H1 (cell line): ENCODE measurements at regions not wholly inside any gene's neighbourhood (a gene's known extent, or its start where the extent isn't known, plus 50 kb on each side); places are given as distances from the start of the nearest gene placed in this dataset.
A peak's percentile ranks its signal among the peaks of the same experiment; 100 is the strongest.

Experiments used
- CTCF ChIA-PET: fragments of 300-600 bp; sonication (Branson Sonifier 250); formaldehyde crosslinking; loops from one replicate; lab custom pipeline; 2021; ENCODE audit not compliant: partially characterized antibody; lab: Charles Lee
- POLR2A ChIA-PET: fragments of 300-600 bp; sonication (Branson Sonifier 250); formaldehyde crosslinking; loops from one replicate; lab custom pipeline; 2021; ENCODE audit warnings: inconsistent platforms; ENCODE audit not compliant: partially characterized antibody; lab: Charles Lee
- DNase-seq, 2 experiments: peaks; one replicate each; pipeline versions ENCODE4 v3.0.0 to v3.0.0-alpha.2; 2010 to 2022; ENCODE audit warnings: low spot score in 2 of 2, low read depth in 1 of 2, mixed read lengths in 1 of 2
- FAIRE-seq: peaks from 2 replicates; lab custom pipeline; 2011; peaks lifted over from hg19 to GRCh38; lab: Jason Lieb, UNC
- H2AFZ ChIP-seq: 2 replicates; pipeline ENCODE4 v1.8.1; 2012; ENCODE audit warnings: low read length, inconsistent platforms
- H2AK5ac ChIP-seq: 2 replicates; pipeline ENCODE4 v1.6.1; 2013; ENCODE audit warnings: low read depth, low read length
- H2BK120ac ChIP-seq: replicated peaks from 2 replicates; pipeline ENCODE3; 2013; ENCODE audit warnings: low read depth, low read length, inconsistent platforms
- H2BK12ac ChIP-seq: 2 replicates; pipeline ENCODE4 v1.6.1; 2013; ENCODE audit warnings: low read depth, low read length
- H2BK15ac ChIP-seq: 2 replicates; pipeline ENCODE4 v1.6.1; 2013; ENCODE audit warnings: low read length
- H2BK20ac ChIP-seq: 2 replicates; pipeline ENCODE4 v1.6.1; 2013; ENCODE audit warnings: low read length
- H2BK5ac ChIP-seq: 2 replicates; pipeline ENCODE4 v1.6.1; 2013; ENCODE audit warnings: low read depth, low read length
- H3K14ac ChIP-seq: 2 replicates; pipeline ENCODE4 v1.6.1; 2013; ENCODE audit warnings: inconsistent platforms; ENCODE audit not compliant: insufficient read length
- H3K18ac ChIP-seq: 2 replicates; pipeline ENCODE4 v1.6.1; 2013; ENCODE audit warnings: low read length; ENCODE audit errors: extremely low read depth
- H3K23ac ChIP-seq: 2 replicates; pipeline ENCODE4 v1.6.1; 2013; ENCODE audit warnings: inconsistent platforms; ENCODE audit not compliant: insufficient read length
- H3K23me2 ChIP-seq: 2 replicates; pipeline ENCODE4 v1.6.1; 2013; ENCODE audit warnings: low read depth, low read length
- H3K27ac ChIP-seq: 2 replicates; pipeline ENCODE4 v1.6.1; 2011; ENCODE audit warnings: low read depth, low read length, inconsistent platforms
- H3K27me3 ChIP-seq, 4 experiments: replicated peaks in 1 of 4; 1 replicate in 1 of 4; 2 replicates in 3 of 4; pipeline versions ENCODE4 v1.6.1 to v1.8.1; 2011 to 2013; ENCODE audit warnings: low read length in 3 of 4, mild to moderate bottlenecking in 3 of 4, inconsistent platforms in 2 of 4, mixed read lengths in 2 of 4, moderate library complexity in 1 of 4; ENCODE audit not compliant: control insufficient read depth in 3 of 4, insufficient read depth in 3 of 4; ENCODE audit errors: extremely low read depth in 1 of 4
- H3K36me3 ChIP-seq, 4 experiments: 2 replicates each; pipeline versions ENCODE4 v1.6.1 to v1.8.1; 2011 to 2013; ENCODE audit warnings: mild to moderate bottlenecking in 4 of 4, low read length in 3 of 4, moderate library complexity in 2 of 4, control low read depth in 1 of 4, inconsistent platforms in 1 of 4; ENCODE audit not compliant: insufficient read depth in 4 of 4, control insufficient read depth in 2 of 4
- H3K4ac ChIP-seq: replicated peaks from 2 replicates; pipeline ENCODE3; 2013; ENCODE audit warnings: low read length, low read depth, mixed read lengths, inconsistent platforms; ENCODE audit not compliant: insufficient read length
- H3K4me1 ChIP-seq, 4 experiments: replicated peaks in 1 of 4; 1 replicate in 1 of 4; 2 replicates in 3 of 4; pipeline versions ENCODE4 v1.6.1 to v1.8.1; 2011 to 2013; ENCODE audit warnings: low read length in 3 of 4, inconsistent platforms in 2 of 4, mixed read lengths in 1 of 4; ENCODE audit not compliant: insufficient read depth in 4 of 4, control insufficient read depth in 3 of 4
- H3K4me2 ChIP-seq, 2 experiments: 2 replicates each; pipeline versions ENCODE4 v1.6.1 to v1.8.1; 2011 to 2013; ENCODE audit warnings: low read depth in 2 of 2, low read length in 2 of 2, control low read depth in 1 of 2, inconsistent platforms in 1 of 2, mild to moderate bottlenecking in 1 of 2; ENCODE audit not compliant: insufficient read depth in 1 of 2
- H3K4me3 ChIP-seq, 4 experiments: fragments of 200-600, 300-600 bp in 1 of 4; sonication (generic), shearing (Covaris generic), sonication (Bioruptor Twin) in 1 of 4; 2 replicates each; pipeline versions ENCODE4 v1.5.1 to v1.8.1; 2011 to 2016; ENCODE audit warnings: low read length in 4 of 4, low read depth in 3 of 4, control low read depth in 2 of 4, inconsistent platforms in 2 of 4, mild to moderate bottlenecking in 2 of 4, mixed read lengths in 1 of 4, moderate library complexity in 1 of 4; ENCODE audit not compliant: insufficient read depth in 2 of 4; ENCODE audit errors: extremely low read depth in 1 of 4
- H3K56ac ChIP-seq: replicated peaks from 2 replicates; pipeline ENCODE3; 2013; ENCODE audit warnings: low read depth, mild to moderate bottlenecking, mixed read lengths, low read length, inconsistent platforms; ENCODE audit not compliant: insufficient read length
- H3K79me1 ChIP-seq: 2 replicates; pipeline ENCODE4 v1.6.1; 2013; ENCODE audit warnings: low read depth, low read length, control low read depth
- H3K79me2 ChIP-seq, 2 experiments: 2 replicates each; pipeline versions ENCODE4 v1.6.1 to v1.8.1; 2012 to 2013; ENCODE audit warnings: low read length in 2 of 2, mild to moderate bottlenecking in 2 of 2, inconsistent platforms in 1 of 2; ENCODE audit not compliant: insufficient read depth in 2 of 2, control insufficient read depth in 1 of 2
- H3K9ac ChIP-seq, 4 experiments: replicated peaks in 1 of 4; 1 replicate in 1 of 4; 2 replicates in 3 of 4; pipeline versions ENCODE4 v1.6.1 to v1.8.1; 2011 to 2013; ENCODE audit warnings: low read depth in 3 of 4, low read length in 3 of 4, control low read depth in 2 of 4, mild to moderate bottlenecking in 2 of 4, moderate library complexity in 2 of 4, inconsistent platforms in 1 of 4; ENCODE audit errors: extremely low read depth in 1 of 4
- H3K9me3 ChIP-seq, 2 experiments: 2 replicates each; pipeline versions ENCODE4 v1.6.1 to v1.8.1; 2012 to 2013; ENCODE audit warnings: mild to moderate bottlenecking in 2 of 2, moderate library complexity in 2 of 2, control low read depth in 1 of 2, inconsistent platforms in 1 of 2, low read depth in 1 of 2, low read length in 1 of 2, mixed read lengths in 1 of 2; ENCODE audit not compliant: insufficient read depth in 2 of 2
- H4K20me1 ChIP-seq, 2 experiments: replicated peaks in 1 of 2; 2 replicates each; pipeline versions ENCODE3 to v1.8.1; 2011 to 2013; ENCODE audit warnings: inconsistent platforms in 2 of 2, low read length in 2 of 2, mild to moderate bottlenecking in 1 of 2; ENCODE audit not compliant: insufficient read depth in 2 of 2, control insufficient read depth in 1 of 2
- H4K5ac ChIP-seq: 2 replicates; pipeline ENCODE4 v1.6.1; 2013; ENCODE audit warnings: low read length, low read depth, mixed read lengths, inconsistent platforms; ENCODE audit not compliant: insufficient read length
- H4K8ac ChIP-seq: 2 replicates; pipeline ENCODE4 v1.8.0; 2013; ENCODE audit warnings: mild to moderate bottlenecking, moderate library complexity, low read length, inconsistent platforms; ENCODE audit not compliant: insufficient read depth; ENCODE audit errors: extremely low read depth
- H4K91ac ChIP-seq: replicated peaks from 2 replicates; pipeline ENCODE3; 2013; ENCODE audit warnings: low read length, mixed read lengths, inconsistent platforms; ENCODE audit not compliant: insufficient read length
- ATF2 ChIP-seq: IDR thresholded peaks from 2 replicates; pipeline ENCODE4 v1.6.1; 2012; ENCODE audit warnings: low read length, inconsistent platforms
- CHD2 ChIP-seq: IDR thresholded peaks from 2 replicates; pipeline ENCODE4 v1.6.1; 2012; ENCODE audit warnings: low read length, improper control_type of control experiment
- CTBP2 ChIP-seq: IDR thresholded peaks from 2 replicates; pipeline ENCODE4 v1.7.0; 2011; ENCODE audit warnings: borderline replicate concordance, mild to moderate bottlenecking, moderate library complexity, mixed read lengths, low read length; ENCODE audit not compliant: insufficient read depth, insufficient read length
- CTCF ChIP-seq, 3 experiments: IDR thresholded peaks; 1 replicate in 2 of 3; 2 replicates in 1 of 3; pipeline versions ENCODE4 v1.5.1 to v1.6.1; 2011; ENCODE audit warnings: low read length in 3 of 3, mild to moderate bottlenecking in 3 of 3, inconsistent platforms in 2 of 3, low read depth in 1 of 3, moderate library complexity in 1 of 3; ENCODE audit not compliant: insufficient read depth in 1 of 3; ENCODE audit errors: control extremely low read depth in 1 of 3
- EGR1 ChIP-seq: IDR thresholded peaks from 2 replicates; pipeline ENCODE4 v1.6.1; 2011; ENCODE audit warnings: low read depth, low read length, borderline replicate concordance
- FOSL1 ChIP-seq: IDR thresholded peaks from 2 replicates; pipeline ENCODE4 v1.6.1; 2011; ENCODE audit warnings: mild to moderate bottlenecking, low read depth, low read length, moderate library complexity; ENCODE audit not compliant: insufficient read depth
- HDAC2 ChIP-seq, 2 experiments: fragments of 300-600 bp in 1 of 2; sonication (generic) in 1 of 2; IDR thresholded peaks; 2 replicates each; pipeline ENCODE4 v1.6.1; 2011 to 2012; ENCODE audit warnings: low read depth in 2 of 2, low read length in 2 of 2, mild to moderate bottlenecking in 2 of 2, moderate library complexity in 2 of 2, borderline replicate concordance in 1 of 2, inconsistent platforms in 1 of 2
- MAFK ChIP-seq: IDR thresholded peaks from 2 replicates; pipeline ENCODE4 v1.6.1; 2012; ENCODE audit warnings: low read depth, mild to moderate bottlenecking, improper control_type of control experiment, low read length
- TBP ChIP-seq: IDR thresholded peaks from 2 replicates; pipeline ENCODE4 v1.6.1; 2011; ENCODE audit warnings: low read depth, low read length, improper control_type of control experiment
- WGBS, 2 experiments: shearing (Covaris generic) in 1 of 2; methylation state at CpG; one replicate each; pipeline versions ENCODE4 v1.1.6 to v1.1.7; 2013 to 2015; ENCODE audit warnings: low lambda C conversion rate in 2 of 2, mixed read lengths in 2 of 2, inconsistent platforms in 1 of 2, low coverage in 1 of 2, missing lambda C conversion rate in 1 of 2; ENCODE audit not compliant: insufficient replicate concordance in 2 of 2, insufficient coverage in 1 of 2, insufficient read length in 1 of 2; ENCODE audit errors: extremely low coverage in 1 of 2, missing lambda C conversion rate in 1 of 2; 5-methylcytosine and 5-hydroxymethylcytosine counted together

DNA sequence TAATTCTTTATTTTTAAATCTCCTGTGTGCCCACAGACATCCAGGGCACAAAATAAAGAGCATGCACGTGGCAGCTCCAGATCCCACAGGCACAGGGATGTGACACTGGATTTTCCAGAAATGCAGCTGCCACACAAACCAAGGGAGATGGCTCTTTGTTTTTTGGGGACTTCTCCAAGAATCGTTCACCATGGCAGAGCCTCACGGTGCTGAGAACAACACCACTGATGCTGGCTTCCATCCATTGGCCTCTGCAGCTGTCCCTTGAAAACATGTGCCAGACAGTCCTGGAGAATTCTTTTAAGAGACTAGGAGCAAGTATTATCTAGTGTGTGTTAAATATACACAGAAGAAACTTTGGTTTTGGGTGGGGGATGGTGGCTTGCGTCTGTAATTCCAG lies 73.2 kb upstream of the SLC22A11 start:
- Histone ChIP-seq H3K14ac (no peak overlapping the region), H3K56ac (no peak overlapping the region), H3K23ac (no peak overlapping the region), H2BK120ac (no peak overlapping the region), H4K8ac (no peak overlapping the region), H3K79me2 (no peaks in the 10 kb centered on the region), H3K4ac (no peak overlapping the region), H3K9ac (no peak overlapping the region), H3K4me2 (no peak overlapping the region), H2AK5ac (no peak overlapping the region), H3K9me3 (no peaks in the 10 kb centered on the region), H2BK5ac (no peak overlapping the region), H2AFZ (no peak overlapping the region), H3K27ac (no peak overlapping the region), H2BK20ac (no peak overlapping the region), H3K27me3 (peaks cover 0 to 10% (median 0%) of the 10 kb centered on the region in 4 experiments; a peak in 3 of 7 replicates), H4K91ac (no peak overlapping the region), H2BK15ac (no peak overlapping the region), H3K23me2 (no peaks in the 10 kb centered on the region), H3K4me1 (peaks cover 0 to 2% (median under 1%) of the 10 kb centered on the region in 4 experiments; a peak in 4 of 7 replicates), H3K18ac (no peak overlapping the region), H3K4me3 (no peak overlapping the region), H3K36me3 (no peaks in the 10 kb centered on the region), H2BK12ac (no peak overlapping the region), H4K5ac (no peak overlapping the region), H4K20me1 (no peaks in the 10 kb centered on the region), H3K79me1 (no peaks in the 10 kb centered on the region)
- peak in 1 of 2 experiments; percentile 13 for DNase-seq
- CTCF ChIA-PET = interaction anchor here (0.6 to 1.7 kb wide), 3 partner anchors 28 to 33 kb away, joined by 3 to 6 read pairs (median 3); no protein-coding TSS in a partner anchor
- POLR2A ChIA-PET = interaction anchor here (0.8 kb wide), 1 partner anchor 13 kb away, joined by 3 read pairs; no protein-coding TSS in a partner anchor
- no peak for FAIRE-seq
- 88% methylated on average over 4 of the region's 4 CpGs; no CpG with 5 or more reads in 1 of the 2 experiments for WGBS, 2 experiments
- TF ChIP-seq CTCF (IDR thresholded peaks at IDR 0.05; ENCODE audit: control extremely low read depth in 1 of 3, insufficient read depth in 1 of 3, low read depth in 1 of 3, low read length in 3 of 3) (no peak), TBP (no peak), ATF2 (no peak), MAFK (no peak), CTBP2 (no peak), HDAC2 (IDR thresholded peaks at IDR 0.05; ENCODE audit: borderline replicate concordance in 1 of 2, low read depth in 2 of 2, low read length in 2 of 2) (no peak), FOSL1 (no peak), CHD2 (no peak), EGR1 (no peak)
